ENCODE measurements at regions not wholly inside any gene's neighbourhood (a gene's known extent, or its start where the extent isn't known, plus 50 kb on each side); places are given as distances from the start of the nearest gene placed in this dataset.
"Not testable (repeated sequence)": the region's sequence is repeated elsewhere in the genome, so short reads cannot be mapped to it uniquely, and the experiment has no call there.

- not testable (repeated sequence) for TF ChIP-seq CTCF (conservative IDR thresholded peaks at IDR 0.05; ENCODE audit: low read depth, low read length); EZH2 (IDR thresholded peaks at IDR 0.05; ENCODE audit: low read length, unreplicated experiment)
Measured at GRCh38 chrX:53880786-53881185, 163.5 kb downstream of the PHF8 start.

All from PC-3 (cell line).